Islet of Langerhans (tissue), 1 donor: ENCODE measurements at regions not wholly inside any gene's neighbourhood (a gene's known extent, or its start where the extent isn't known, plus 50 kb on each side); places are given as distances from the start of the nearest gene placed in this dataset.

Experiments used
- FAIRE-seq: peaks from one replicate; lab custom pipeline; 2011; peaks lifted over from hg19 to GRCh38; lab: Jason Lieb, UNC

DNA sequence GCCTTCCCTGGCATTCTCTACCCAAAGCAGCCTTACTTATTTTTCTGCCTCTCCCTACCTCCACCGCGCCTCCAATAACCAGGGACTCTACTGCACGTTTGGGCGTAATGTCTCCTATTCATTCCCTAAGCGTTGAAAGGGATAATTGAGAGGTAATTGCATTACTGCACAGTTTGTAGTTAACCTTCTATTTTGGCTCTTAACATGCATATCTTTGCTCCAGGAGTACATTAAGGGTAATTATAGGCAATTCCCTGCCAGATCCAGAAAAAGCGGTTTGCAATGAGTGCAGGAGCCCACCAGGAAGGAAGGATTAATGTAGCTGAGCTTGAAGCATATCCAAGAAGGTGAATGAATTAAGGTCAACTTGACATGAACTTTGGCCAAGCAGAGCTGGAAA lies 558.4 kb downstream of the TYW1 start:
- no peak for FAIRE-seq

DNA sequence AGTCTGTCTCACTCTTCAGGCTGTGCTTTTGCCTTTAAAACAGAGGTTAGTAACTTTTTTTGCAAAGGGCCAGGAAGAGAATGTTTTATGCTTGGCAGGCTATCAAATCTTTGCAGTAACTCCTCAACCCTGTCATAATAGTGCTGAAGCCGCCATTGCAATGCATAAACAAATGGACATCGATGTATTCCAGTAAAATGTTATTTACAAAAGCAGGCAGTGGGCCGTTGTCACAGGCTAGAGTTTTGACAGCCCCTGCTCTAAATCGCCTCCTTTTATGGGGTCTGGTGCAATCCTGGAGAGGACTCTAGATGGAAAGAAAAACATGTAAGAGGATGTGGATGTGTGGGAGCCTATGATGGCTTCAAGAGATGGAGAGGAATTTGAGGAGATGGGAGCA lies 568.3 kb downstream of the TYW1 start:
- no peak for FAIRE-seq

DNA sequence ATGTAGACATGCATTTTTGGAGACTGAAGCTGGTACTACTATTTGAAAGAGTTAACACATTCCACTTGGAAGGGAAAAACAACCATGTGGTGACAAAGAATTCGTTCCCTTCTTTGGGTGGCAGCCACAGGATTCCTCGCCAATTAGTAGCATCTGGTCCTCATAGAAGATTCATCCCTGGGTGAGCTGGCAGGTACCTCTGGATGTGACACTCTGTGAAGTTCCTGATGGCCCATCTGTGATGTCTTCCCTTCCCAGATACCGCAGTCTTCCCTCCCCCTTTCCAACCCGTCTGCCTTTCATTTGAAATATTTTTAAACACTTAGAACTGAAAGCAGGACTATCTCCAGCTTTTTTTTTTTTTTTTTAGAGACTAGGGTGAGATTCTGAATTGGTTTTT lies 569.5 kb downstream of the TYW1 start:
- FAIRE-seq: no peak

DNA sequence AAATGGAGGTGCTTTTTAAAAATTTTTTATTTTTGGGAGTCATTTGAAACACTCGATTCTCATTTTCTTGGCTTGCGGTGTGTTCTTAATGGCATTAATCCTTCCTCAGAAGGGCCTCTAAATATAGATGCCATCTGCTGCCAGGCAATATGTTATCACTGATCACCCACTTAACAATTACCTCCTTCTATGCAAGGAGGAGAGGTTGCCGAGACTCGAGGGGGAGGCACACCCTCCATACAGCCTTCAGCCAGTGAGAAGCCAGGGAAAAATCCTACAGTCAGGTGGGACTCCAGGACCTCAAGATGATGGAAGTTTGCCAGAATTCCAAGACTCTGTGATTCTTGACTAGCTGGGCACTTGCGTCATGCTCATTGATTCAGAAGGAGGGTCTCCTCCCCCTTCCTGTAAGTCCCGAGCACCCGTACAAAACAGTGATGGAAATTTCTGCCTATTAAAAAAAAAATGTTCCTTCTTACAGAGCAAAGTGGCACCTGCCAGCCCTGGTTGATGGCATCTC lies 574.5 kb downstream of the TYW1 start:
- no peak for FAIRE-seq

DNA sequence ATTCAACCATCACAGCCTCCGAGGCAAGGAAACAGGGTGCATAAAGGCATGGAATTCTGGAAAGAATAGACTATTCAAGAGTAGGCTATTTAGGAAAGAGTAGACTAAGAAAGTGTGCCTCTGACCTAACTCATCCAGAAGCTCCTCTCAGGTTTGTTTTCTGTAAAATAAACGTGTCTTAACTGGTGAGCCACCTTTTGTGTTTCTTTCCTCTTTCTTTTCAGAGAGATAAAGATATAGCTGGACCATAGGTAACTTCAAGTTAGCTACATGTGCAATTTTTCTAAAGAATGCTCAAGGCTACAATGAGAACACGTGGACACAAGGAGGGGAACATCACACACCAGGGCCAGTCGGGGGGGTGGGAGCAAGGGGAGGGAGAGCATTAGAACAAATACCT lies 577.0 kb downstream of the TYW1 start:
- no peak for FAIRE-seq

DNA sequence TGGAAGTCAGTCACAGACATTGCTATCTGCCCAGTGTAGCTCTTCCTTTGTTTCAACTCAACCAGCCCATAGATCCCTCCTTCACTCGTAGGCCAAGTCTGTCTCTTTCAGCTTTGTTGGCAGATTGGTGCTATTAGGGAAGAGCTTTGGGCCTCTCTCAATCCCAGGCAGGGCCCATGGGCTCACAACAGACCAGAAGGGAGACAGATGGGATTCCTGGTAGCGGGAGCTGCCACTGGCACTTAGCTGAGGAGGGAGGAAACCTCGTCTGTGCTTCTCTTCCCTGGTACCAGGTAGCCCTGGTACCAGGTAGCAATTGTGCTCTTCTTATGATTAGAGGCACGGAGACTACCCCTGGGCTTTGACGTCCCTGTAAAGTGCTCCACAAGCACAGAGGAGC lies 592.0 kb downstream of the TYW1 start:
- FAIRE-seq: no peak

GRCh38 chr7:67589183-67589582 lies 592.5 kb downstream of the TYW1 start:
- no peak for FAIRE-seq

- FAIRE-seq: no peak
Observed at GRCh38 chr7:67590649-67591048, 594.0 kb downstream of the TYW1 start.

DNA sequence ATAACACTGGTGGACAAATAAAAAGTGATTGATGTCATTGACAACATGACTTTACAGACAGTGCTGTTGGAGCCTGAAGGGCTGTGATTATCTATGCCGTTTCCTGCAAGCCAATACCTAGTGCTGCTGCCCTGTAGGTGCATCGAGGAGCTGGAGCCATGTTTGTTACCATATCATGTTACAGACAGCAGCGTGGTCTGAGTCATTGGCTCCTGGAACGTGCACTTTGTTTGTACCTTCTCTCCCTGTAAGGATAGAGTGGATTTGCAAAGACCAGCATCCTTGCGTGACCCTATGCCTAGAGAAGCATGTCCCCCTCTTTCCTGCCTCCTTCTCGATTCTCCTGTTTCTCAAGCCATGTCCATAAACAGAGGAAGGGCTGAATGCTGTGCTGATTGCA lies 597.2 kb downstream of the TYW1 start:
- FAIRE-seq: no peak

DNA sequence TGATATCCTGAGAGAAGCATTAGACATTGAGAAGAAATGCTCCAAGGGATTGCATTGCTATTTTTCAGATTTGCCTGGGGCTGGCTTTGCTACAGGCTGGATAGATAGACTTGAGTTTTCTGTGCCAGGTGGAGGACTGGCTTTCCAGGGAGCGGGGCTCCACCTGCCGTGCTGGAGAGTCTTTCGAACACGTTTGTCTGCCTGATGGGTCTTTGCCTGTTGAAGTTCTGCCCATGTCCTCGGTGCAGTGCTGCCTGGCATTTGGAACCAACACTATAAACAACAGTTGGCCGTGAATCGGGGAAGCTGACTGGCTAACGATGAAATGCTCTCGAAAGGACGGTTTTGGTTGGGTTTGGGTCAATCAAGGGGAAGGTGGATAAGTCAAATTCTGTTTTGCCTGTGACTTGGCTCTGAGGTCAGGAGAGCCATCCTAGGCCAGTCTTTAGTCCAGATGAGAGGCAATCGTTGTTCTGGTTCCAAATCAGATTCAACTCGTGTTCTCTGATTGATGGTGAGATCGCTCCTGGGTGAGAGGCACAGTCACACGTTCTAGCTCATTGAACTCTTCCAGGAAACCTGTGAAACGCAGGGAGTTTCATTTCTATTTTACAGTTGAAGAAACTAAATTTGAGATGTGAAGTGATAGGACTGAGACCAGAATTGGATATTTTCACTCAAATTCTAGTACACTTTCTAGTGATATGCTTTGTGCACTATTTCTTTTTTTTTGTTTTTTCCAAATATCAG lies 599.0 kb downstream of the TYW1 start:
- FAIRE-seq: no peak

GRCh38 chr7:67597161-67597560 lies 600.5 kb downstream of the TYW1 start:
- no peak for FAIRE-seq

DNA sequence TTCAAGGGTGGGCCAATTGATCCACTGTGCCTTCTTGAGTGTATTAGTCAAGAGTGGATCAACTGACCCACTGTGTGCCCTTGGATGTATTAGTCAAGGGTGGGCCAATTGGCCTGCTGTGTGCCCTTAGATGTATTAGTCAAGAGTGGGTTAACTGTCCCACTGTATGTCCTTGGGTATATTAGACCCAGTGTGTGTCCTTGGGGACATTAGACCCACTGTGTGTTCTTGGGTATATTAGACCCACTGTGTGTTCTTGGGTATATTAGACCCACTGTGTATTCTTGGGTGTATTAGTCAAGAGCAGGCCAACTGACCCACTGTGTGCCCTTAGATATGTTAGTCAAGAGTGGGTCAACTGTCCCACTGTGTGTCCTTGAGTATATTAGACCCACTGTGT lies 601.8 kb downstream of the TYW1 start:
- no peak for FAIRE-seq

- no peak for FAIRE-seq
Observed at GRCh38 chr7:67599331-67600062, 602.9 kb downstream of the TYW1 start.

GRCh38 chr7:67602246-67602887 lies 605.7 kb downstream of the TYW1 start:
- no peak for FAIRE-seq

- FAIRE-seq: no peak
Observed at GRCh38 chr7:67604461-67605386, 608.1 kb downstream of the TYW1 start.

DNA sequence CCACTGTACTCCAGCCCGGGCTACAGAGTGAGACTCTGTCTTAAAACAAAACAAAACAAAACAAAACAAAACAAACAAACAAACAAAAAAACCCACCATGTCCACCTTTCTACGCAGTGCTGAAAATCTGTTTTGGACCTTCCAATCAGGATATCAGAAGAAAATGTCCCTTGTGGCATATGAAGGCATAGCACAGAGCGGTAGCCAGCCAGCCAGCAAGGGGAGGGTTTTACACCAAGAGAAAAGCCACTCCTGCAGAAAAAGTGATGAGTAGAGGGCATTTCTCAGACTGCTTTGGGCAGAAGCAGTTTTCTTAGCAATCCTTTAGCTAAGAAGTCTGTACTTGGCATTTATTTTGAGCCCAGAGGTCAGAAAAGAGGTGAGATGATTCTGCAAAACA lies 612.2 kb downstream of the TYW1 start:
- FAIRE-seq: no peak

DNA sequence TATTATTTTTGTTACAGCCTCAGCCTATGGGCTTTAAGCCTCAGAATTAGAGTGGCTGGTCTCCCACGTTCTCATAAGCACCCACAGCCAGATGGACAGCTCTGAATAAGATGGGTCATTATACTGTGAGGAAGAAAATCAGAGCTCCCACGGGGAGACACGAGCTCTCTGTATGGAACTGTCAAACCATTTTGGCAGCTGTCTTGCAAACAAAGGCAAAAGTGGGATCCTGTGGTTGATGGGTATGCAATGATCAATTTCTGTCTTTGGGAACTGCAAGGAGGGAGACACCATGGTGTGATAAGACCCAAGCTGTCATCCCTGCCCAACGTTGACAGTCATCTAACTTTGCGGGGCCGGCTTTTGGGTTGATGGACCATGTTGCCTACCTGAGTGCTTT lies 614.3 kb downstream of the TYW1 start:
- FAIRE-seq: no peak

- FAIRE-seq: no peak
Observed at GRCh38 chr7:67614843-67615242, 618.2 kb downstream of the TYW1 start.

GRCh38 chr7:67616517-67616916 lies 619.9 kb downstream of the TYW1 start:
- FAIRE-seq: no peak

- FAIRE-seq: no peak
Observed at GRCh38 chr7:67618556-67619162, 622.0 kb downstream of the TYW1 start.

- FAIRE-seq: no peak
Observed at GRCh38 chr7:67619175-67619574, 622.5 kb downstream of the TYW1 start.
